Astrocyte of the hippocampus (primary cell): ENCODE measurements at regions not wholly inside any gene's neighbourhood (a gene's known extent, or its start where the extent isn't known, plus 50 kb on each side); places are given as distances from the start of the nearest gene placed in this dataset.

ENCODE experiments used
- DNase-seq: peaks from one replicate; pipeline ENCODE4 v3.0.0; 2011; ENCODE audit warnings: low read depth, low spot score

GRCh38 chr7:27299861-27300260 lies 57.3 kb downstream of the EVX1 start:
- DNase-seq, result no peak

- no peak for DNase-seq
These were observed 57.8 kb downstream of the EVX1 start for GRCh38 chr7:27300421-27300820.

GRCh38 chr7:27302590-27302989 lies 60.0 kb downstream of the EVX1 start:
- DNase-seq, result no peak

- peak; percentile 3 for DNase-seq
These were observed 60.4 kb downstream of the EVX1 start for GRCh38 chr7:27303026-27303425.

- DNase-seq, result no peak
These were observed 63.3 kb downstream of the EVX1 start for GRCh38 chr7:27305854-27306253.

GRCh38 chr7:27312820-27313219 lies 70.2 kb downstream of the EVX1 start:
- DNase-seq, result no peak

GRCh38 chr7:27314111-27314510 lies 71.5 kb downstream of the EVX1 start:
- no peak for DNase-seq

- DNase-seq, result no peak
These were observed 72.5 kb downstream of the EVX1 start for GRCh38 chr7:27315066-27315465.

- DNase-seq, result no peak
These were observed 73.7 kb downstream of the EVX1 start for GRCh38 chr7:27316311-27316710.

- no peak for DNase-seq
These were observed 81.6 kb downstream of the EVX1 start for GRCh38 chr7:27324246-27324645.

- DNase-seq, result no peak
These were observed 87.3 kb downstream of the EVX1 start for GRCh38 chr7:27329909-27330308.

- DNase-seq, result no peak
These were observed 96.9 kb downstream of the EVX1 start for GRCh38 chr7:27339478-27339877.

- no peak for DNase-seq
These were observed 101.9 kb downstream of the EVX1 start for GRCh38 chr7:27344471-27344870.

GRCh38 chr7:27345164-27345887 lies 102.7 kb downstream of the EVX1 start:
- DNase-seq, result no peak

- no peak for DNase-seq
These were observed 103.4 kb downstream of the EVX1 start for GRCh38 chr7:27345997-27346396.

- peak; percentile 62 for DNase-seq
These were observed 104.1 kb downstream of the EVX1 start for GRCh38 chr7:27346531-27347275.

- no peak for DNase-seq
These were observed 104.7 kb downstream of the EVX1 start for GRCh38 chr7:27347276-27347640.

- no peak for DNase-seq
These were observed 107.0 kb downstream of the EVX1 start for GRCh38 chr7:27349621-27350020.

- no peak for DNase-seq
These were observed 108.5 kb downstream of the EVX1 start for GRCh38 chr7:27351137-27351536.

GRCh38 chr7:27351786-27352185 lies 109.2 kb downstream of the EVX1 start:
- no peak for DNase-seq

GRCh38 chr7:27359181-27360125 lies 116.9 kb downstream of the EVX1 start:
- no peak for DNase-seq

- no peak for DNase-seq
These were observed 118.9 kb downstream of the EVX1 start for GRCh38 chr7:27361522-27361921.
